Testis (tissue), 2 donors: ENCODE measurements at regions not wholly inside any gene's neighbourhood (a gene's known extent, or its start where the extent isn't known, plus 50 kb on each side); places are given as distances from the start of the nearest gene placed in this dataset.

ENCODE experiments used
- DNase-seq: peaks from one replicate; pipeline ENCODE4 v3.0.0-alpha.2; 2019
- H3K27ac ChIP-seq, 2 donors: fragments of 200-600 bp; sonication (generic); one replicate each; pipeline ENCODE4 v1.5.1; 2019
- H3K27me3 ChIP-seq: fragments of 200-600 bp; sonication (generic); one replicate; pipeline ENCODE4 v1.5.1; 2019
- H3K36me3 ChIP-seq: fragments of 200-600 bp; sonication (generic); one replicate; pipeline ENCODE4 v1.5.1; 2017; ENCODE audit warnings: low read depth; ENCODE audit errors: missing control alignments
- H3K4me1 ChIP-seq: fragments of 200-600 bp; sonication (generic); one replicate; pipeline ENCODE4 v1.5.1; 2019
- H3K4me3 ChIP-seq, 2 donors: fragments of 200-600 bp; sonication (generic); one replicate each; pipeline ENCODE4 v1.5.1; 2017 to 2019
- H3K9me3 ChIP-seq: fragments of 200-600 bp; sonication (generic); one replicate; pipeline ENCODE4 v1.5.1; 2017
- POLR2A ChIP-seq: fragments of 450-650 bp; IDR thresholded peaks from one replicate; pipeline ENCODE4 v1.6.1; 2017; ENCODE audit warnings: antibody characterized with exemption, mild to moderate bottlenecking, moderate library complexity
- WGBS, 2 donors: methylation state at CpG; one replicate each; pipeline ENCODE4 v1.1.5; 2018; 5-methylcytosine and 5-hydroxymethylcytosine counted together
- intact Hi-C: fragments of 100-400 bp; cut with DNase I; formaldehyde crosslinking; loops from one replicate; pipeline ENCODE4 v1.15.1; 2023; ENCODE audit warnings: low total_unique reads
- TF ChIP-seq, protein P1 (sequence below), 3 experiments: fragments of 450-650 bp in 2 of 3; fragments of 200-600 bp in 1 of 3; sonication (generic) in 1 of 3; IDR thresholded peaks; one replicate each; pipeline ENCODE4 v1.5.1; 2016 to 2019; ENCODE audit warnings: antibody characterized with exemption in 3 of 3, mild to moderate bottlenecking in 2 of 3, moderate library complexity in 1 of 3

DNA sequence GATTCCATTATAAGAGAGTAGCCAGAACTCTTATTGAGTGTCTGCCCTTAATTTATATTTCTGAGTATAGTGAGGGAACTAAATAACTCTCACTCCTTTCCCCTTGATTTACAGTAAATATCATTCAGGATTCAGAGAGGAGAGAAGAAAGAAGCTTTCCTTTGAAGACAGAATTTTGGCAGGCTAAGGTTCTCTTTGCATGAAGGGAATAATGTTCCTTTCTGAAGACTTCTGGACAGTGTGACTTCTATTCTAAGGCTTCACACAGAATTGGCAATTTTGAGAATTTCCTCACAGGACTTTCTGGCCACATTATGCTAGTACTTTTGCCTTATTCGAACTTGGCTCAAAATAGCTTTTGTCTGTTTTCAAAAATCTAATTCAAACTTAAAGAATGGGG is 352.2 kb upstream of the FBXO33 start:
- no peak for DNase-seq
- H3K4me3 ChIP-seq = no peak overlapping the region
- no peaks in the 10 kb centered on the region for H3K4me1 ChIP-seq
- H3K36me3 ChIP-seq = no peaks in the 10 kb centered on the region
- H3K27me3 ChIP-seq = no peaks in the 10 kb centered on the region
- TF ChIP-seq, protein P1, sequence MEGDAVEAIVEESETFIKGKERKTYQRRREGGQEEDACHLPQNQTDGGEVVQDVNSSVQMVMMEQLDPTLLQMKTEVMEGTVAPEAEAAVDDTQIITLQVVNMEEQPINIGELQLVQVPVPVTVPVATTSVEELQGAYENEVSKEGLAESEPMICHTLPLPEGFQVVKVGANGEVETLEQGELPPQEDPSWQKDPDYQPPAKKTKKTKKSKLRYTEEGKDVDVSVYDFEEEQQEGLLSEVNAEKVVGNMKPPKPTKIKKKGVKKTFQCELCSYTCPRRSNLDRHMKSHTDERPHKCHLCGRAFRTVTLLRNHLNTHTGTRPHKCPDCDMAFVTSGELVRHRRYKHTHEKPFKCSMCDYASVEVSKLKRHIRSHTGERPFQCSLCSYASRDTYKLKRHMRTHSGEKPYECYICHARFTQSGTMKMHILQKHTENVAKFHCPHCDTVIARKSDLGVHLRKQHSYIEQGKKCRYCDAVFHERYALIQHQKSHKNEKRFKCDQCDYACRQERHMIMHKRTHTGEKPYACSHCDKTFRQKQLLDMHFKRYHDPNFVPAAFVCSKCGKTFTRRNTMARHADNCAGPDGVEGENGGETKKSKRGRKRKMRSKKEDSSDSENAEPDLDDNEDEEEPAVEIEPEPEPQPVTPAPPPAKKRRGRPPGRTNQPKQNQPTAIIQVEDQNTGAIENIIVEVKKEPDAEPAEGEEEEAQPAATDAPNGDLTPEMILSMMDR (IDR thresholded peaks at IDR 0.05) = no peak
- TF ChIP-seq POLR2A = no peak
- H3K27ac ChIP-seq = no peak overlapping the region
- WGBS, 2 donors = 82 to 89% methylated on average over 1 of the region's 1 CpG
- intact Hi-C loops = no loop called here
- no peaks in the 10 kb centered on the region for H3K9me3 ChIP-seq

DNA sequence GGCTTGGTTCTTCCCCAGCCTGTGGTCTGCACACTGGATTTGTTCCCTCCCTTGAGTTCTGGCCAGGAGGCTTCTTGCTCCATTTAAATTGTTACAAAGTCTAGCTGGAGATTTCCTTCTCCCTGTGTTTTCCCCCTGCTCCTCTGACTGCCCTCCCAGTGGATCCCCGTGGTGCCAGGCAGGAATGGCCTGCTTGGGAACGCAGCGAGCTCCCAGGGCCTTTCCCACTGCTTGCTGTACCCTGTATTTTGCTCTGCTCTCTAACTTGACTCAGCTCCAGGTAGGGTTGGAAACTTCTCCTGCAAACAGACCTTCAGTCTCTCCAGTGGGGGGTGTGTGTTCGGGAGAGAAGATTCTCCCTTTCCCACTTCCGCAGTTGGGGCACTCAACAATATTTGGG is 349.2 kb upstream of the FBXO33 start:
- 72 to 78% methylated on average over 5 of the region's 5 CpGs for WGBS, 2 donors
- no peaks in the 10 kb centered on the region for H3K9me3 ChIP-seq
- intact Hi-C loops = no loop called here
- TF ChIP-seq, protein P1 (IDR thresholded peaks at IDR 0.05) = no peak
- TF ChIP-seq POLR2A = no peak
- H3K27me3 ChIP-seq = no peaks in the 10 kb centered on the region
- H3K27ac ChIP-seq = no peak overlapping the region
- H3K36me3 ChIP-seq = no peaks in the 10 kb centered on the region
- no peak overlapping the region for H3K4me3 ChIP-seq
- DNase-seq = no peak
- H3K4me1 ChIP-seq = no peaks in the 10 kb centered on the region

DNA sequence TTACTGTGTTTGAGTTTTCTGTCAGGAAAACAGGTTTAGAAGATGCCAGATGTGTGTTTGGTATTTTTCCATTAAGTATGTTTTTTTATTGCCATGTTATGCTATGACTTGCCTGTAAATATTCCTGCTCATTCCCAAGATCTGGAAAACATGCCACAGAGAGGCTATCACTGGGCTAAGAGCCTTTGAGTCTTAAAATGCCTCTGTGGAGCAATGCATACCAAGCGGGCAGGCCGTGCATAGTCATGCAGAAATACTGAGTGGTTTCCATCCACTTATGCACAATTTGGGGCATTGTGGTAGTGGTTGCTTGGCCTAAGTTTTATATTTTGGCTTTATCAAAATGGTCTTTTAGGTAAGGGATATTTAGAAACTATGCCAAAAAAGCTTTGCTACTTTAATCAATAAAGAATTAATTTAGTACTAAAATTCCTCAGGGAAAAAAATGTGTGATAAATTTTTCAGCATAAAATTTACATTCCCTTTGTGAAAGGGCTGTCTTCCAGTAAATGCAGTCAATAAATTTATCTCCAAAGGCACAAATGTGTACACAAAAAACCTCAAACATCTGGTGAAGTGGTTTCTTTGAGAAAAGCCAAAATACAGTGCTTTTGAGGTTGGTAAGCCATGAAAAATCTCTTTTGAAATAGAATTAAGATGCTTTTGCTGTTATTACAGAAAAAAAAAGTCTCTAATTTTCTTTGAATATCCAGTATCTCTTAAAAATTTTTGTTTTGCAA is 341.3 kb upstream of the FBXO33 start:
- H3K36me3 ChIP-seq = no peaks in the 10 kb centered on the region
- 86% methylated on average over 2 of the region's 2 CpGs for WGBS, 2 donors
- intact Hi-C loops = no loop called here
- no peaks in the 10 kb centered on the region for H3K4me1 ChIP-seq
- no peak overlapping the region for H3K4me3 ChIP-seq
- H3K27me3 ChIP-seq = no peaks in the 10 kb centered on the region
- no peaks in the 10 kb centered on the region for H3K9me3 ChIP-seq
- no peak for DNase-seq
- H3K27ac ChIP-seq = no peak overlapping the region
- TF ChIP-seq, protein P1 (IDR thresholded peaks at IDR 0.05) = no peak
- no peak for TF ChIP-seq POLR2A

DNA sequence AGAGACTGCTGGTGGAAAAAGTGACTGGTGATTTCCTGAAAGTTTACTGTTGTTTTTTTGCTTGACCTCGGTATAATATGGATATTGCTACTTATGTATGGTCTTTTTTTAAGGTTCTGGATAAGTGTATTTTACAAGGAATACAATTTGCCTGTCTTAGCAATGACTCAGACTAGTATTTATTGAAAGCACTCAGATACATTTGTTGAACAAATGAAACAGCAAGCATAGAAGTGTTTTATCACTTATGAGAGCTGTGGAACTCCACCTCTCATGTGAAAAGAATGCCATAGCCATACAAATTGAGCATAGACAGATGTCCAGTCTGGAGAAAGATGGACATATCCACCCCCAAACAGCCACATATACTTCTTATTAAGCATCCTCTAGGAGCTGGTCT is 340.4 kb upstream of the FBXO33 start:
- Histone ChIP-seq H3K4me3 (no peak overlapping the region), H3K4me1 (no peaks in the 10 kb centered on the region), H3K27ac (no peak overlapping the region), H3K36me3 (no peaks in the 10 kb centered on the region), H3K9me3 (no peaks in the 10 kb centered on the region), H3K27me3 (no peaks in the 10 kb centered on the region)
- WGBS, 2 donors = 59 to 80% methylated on average over 1 of the region's 1 CpG
- TF ChIP-seq, protein P1 (IDR thresholded peaks at IDR 0.05) = no peak
- TF ChIP-seq POLR2A = no peak
- intact Hi-C loops = no loop called here
- no peak for DNase-seq

DNA sequence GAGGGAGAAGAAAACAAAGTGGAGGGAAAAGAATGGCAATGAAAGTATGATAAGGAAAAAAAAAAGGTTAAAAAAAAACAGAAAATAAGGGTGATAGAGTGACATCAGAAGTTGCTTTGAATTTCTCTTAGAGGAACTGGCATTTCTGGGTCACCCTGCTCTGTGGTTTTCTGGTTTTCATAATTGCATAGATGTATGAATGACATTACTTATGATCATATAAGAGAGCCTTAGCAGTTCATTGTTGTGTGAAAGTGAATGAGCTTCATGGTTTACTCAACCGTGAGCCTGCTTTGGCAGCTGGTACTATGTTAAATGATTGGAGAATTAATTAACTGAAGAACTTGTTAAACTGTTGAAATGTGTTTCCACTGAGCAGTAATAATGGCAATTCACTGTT is 336.4 kb upstream of the FBXO33 start:
- TF ChIP-seq POLR2A = no peak
- TF ChIP-seq, protein P1 (IDR thresholded peaks at IDR 0.05) = no peak
- Histone ChIP-seq H3K9me3 (no peaks in the 10 kb centered on the region), H3K27me3 (no peaks in the 10 kb centered on the region), H3K36me3 (no peaks in the 10 kb centered on the region), H3K4me1 (no peaks in the 10 kb centered on the region), H3K27ac (no peak overlapping the region), H3K4me3 (no peak overlapping the region)
- no peak for DNase-seq
- WGBS, 2 donors = 90 to 100% methylated on average over 1 of the region's 1 CpG
- intact Hi-C loops = no loop called here
